Astrocyte (in vitro differentiated cells and primary cell): ENCODE measurements at regions not wholly inside any gene's neighbourhood (a gene's known extent, or its start where the extent isn't known, plus 50 kb on each side); places are given as distances from the start of the nearest gene placed in this dataset.

Source experiments
- DNase-seq: peaks from one replicate; pipeline ENCODE4 v3.0.0-alpha.2; 2010; ENCODE audit warnings: low read depth
- FAIRE-seq: peaks from 2 replicates; lab custom pipeline; 2011; peaks lifted over from hg19 to GRCh38; lab: Jason Lieb, UNC
- H2AFZ ChIP-seq: 2 replicates; pipeline ENCODE4 v1.6.0; 2012; ENCODE audit warnings: low read depth, low read length, inconsistent platforms
- H3K27ac ChIP-seq: 2 replicates; pipeline ENCODE4 v1.5.1; 2011; ENCODE audit warnings: low read depth, low read length, inconsistent platforms
- H3K27me3 ChIP-seq: 2 replicates; pipeline ENCODE4 v1.6.0; 2011; ENCODE audit warnings: low read length, inconsistent platforms; ENCODE audit not compliant: insufficient read depth
- H3K36me3 ChIP-seq: 2 replicates; pipeline ENCODE4 v1.5.1; 2011; ENCODE audit warnings: low read length, inconsistent platforms; ENCODE audit not compliant: insufficient read depth
- H3K4me1 ChIP-seq: 2 replicates; pipeline ENCODE4 v1.5.1; 2011; ENCODE audit warnings: low read length, inconsistent platforms; ENCODE audit not compliant: insufficient read depth
- H3K4me2 ChIP-seq: 2 replicates; pipeline ENCODE4 v1.6.0; 2012; ENCODE audit warnings: low read length, inconsistent platforms
- H3K4me3 ChIP-seq: 2 replicates; pipeline ENCODE4 v1.5.1; 2011; ENCODE audit warnings: low read depth, mild to moderate bottlenecking, low read length, inconsistent platforms; ENCODE audit not compliant: insufficient read depth
- H3K79me2 ChIP-seq: 2 replicates; pipeline ENCODE4 v1.6.0; 2012; ENCODE audit warnings: mild to moderate bottlenecking, low read length, inconsistent platforms; ENCODE audit not compliant: insufficient read depth
- H3K9ac ChIP-seq: 2 replicates; pipeline ENCODE4 v1.6.0; 2012; ENCODE audit warnings: mild to moderate bottlenecking, low read length, inconsistent platforms
- H3K9me3 ChIP-seq: 2 replicates; pipeline ENCODE4 v1.5.1; 2012; ENCODE audit warnings: low read depth, mild to moderate bottlenecking, low read length, inconsistent platforms; ENCODE audit not compliant: insufficient read depth
- H4K20me1 ChIP-seq: 2 replicates; pipeline ENCODE4 v1.6.0; 2012; ENCODE audit warnings: low read length, inconsistent platforms; ENCODE audit not compliant: insufficient read depth
- H3K27ac Mint-ChIP-seq: one replicate; pipeline ENCODE4 v1.8.0; 2021; ENCODE audit warnings: mild to moderate bottlenecking, mixed read lengths; ENCODE audit not compliant: unreplicated experiment
- H3K27me3 Mint-ChIP-seq: one replicate; pipeline ENCODE4 v1.8.0; 2021; ENCODE audit warnings: low read depth, mixed read lengths; ENCODE audit not compliant: unreplicated experiment
- H3K36me3 Mint-ChIP-seq: one replicate; pipeline ENCODE4 v1.8.0; 2021; ENCODE audit warnings: low read depth, mixed read lengths; ENCODE audit not compliant: unreplicated experiment
- H3K4me1 Mint-ChIP-seq: one replicate; pipeline ENCODE4 v1.8.0; 2021; ENCODE audit warnings: low read depth, mixed read lengths; ENCODE audit not compliant: unreplicated experiment
- H3K4me3 Mint-ChIP-seq: one replicate; pipeline ENCODE4 v1.8.0; 2021; ENCODE audit warnings: mild to moderate bottlenecking, moderate library complexity, mixed read lengths; ENCODE audit not compliant: unreplicated experiment
- H3K9me3 Mint-ChIP-seq: one replicate; pipeline ENCODE4 v1.8.0; 2021; ENCODE audit warnings: mild to moderate bottlenecking, mixed read lengths; ENCODE audit not compliant: unreplicated experiment
- CTCF ChIP-seq: IDR thresholded peaks from 2 replicates; pipeline ENCODE4 v1.5.1; 2011; ENCODE audit warnings: low read depth, mild to moderate bottlenecking, inconsistent platforms, low read length, moderate library complexity; ENCODE audit not compliant: insufficient read depth
- EZH2 ChIP-seq: IDR thresholded peaks from 2 replicates; pipeline ENCODE4 v1.6.1; 2012; ENCODE audit warnings: mild to moderate bottlenecking, low read length, inconsistent platforms; ENCODE audit not compliant: insufficient read depth

GRCh38 chr22:48154169-48154942 lies 1391.9 kb downstream of the TBC1D22A start:
- no peak overlapping the region for H3K4me3 ChIP-seq
- no peaks in the 10 kb centered on the region for H3K4me1 ChIP-seq
- FAIRE-seq (no peak), DNase-seq (no peak)
- H3K4me2 ChIP-seq: no peak overlapping the region
- Mint-ChIP-seq H3K27ac (no peak overlapping the region), H3K9me3 (peaks cover 4% of the 10 kb centered on the region), H3K4me3 (no peak overlapping the region), H3K36me3 (no peaks in the 10 kb centered on the region), H3K27me3 (peaks cover 39% of the 10 kb centered on the region), H3K4me1 (no peaks in the 10 kb centered on the region)
- no peaks in the 10 kb centered on the region for H3K27me3 ChIP-seq
- H3K9ac ChIP-seq: no peak overlapping the region
- H3K36me3 ChIP-seq: no peaks in the 10 kb centered on the region
- peaks cover 7% of the 10 kb centered on the region for H3K9me3 ChIP-seq
- H4K20me1 ChIP-seq: no peaks in the 10 kb centered on the region
- no peak overlapping the region for H3K27ac ChIP-seq
- no peaks in the 10 kb centered on the region for H3K79me2 ChIP-seq
- no peak for TF ChIP-seq CTCF
- no peak for TF ChIP-seq EZH2
- no peak overlapping the region for H2AFZ ChIP-seq

GRCh38 chr22:48153726-48154125 lies 1391.3 kb downstream of the TBC1D22A start:
- Histone ChIP-seq H3K4me2 (no peak overlapping the region), H3K27me3 (no peaks in the 10 kb centered on the region), H3K79me2 (no peaks in the 10 kb centered on the region), H3K4me1 (no peaks in the 10 kb centered on the region), H3K36me3 (no peaks in the 10 kb centered on the region), H3K9ac (no peak overlapping the region), H2AFZ (no peak overlapping the region), H3K9me3 (peaks cover 7% of the 10 kb centered on the region), H4K20me1 (no peaks in the 10 kb centered on the region), H3K4me3 (no peak overlapping the region), H3K27ac (no peak overlapping the region)
- Mint-ChIP-seq H3K4me1 (no peaks in the 10 kb centered on the region), H3K27ac (no peak overlapping the region), H3K36me3 (no peaks in the 10 kb centered on the region), H3K4me3 (no peak overlapping the region), H3K9me3 (peaks cover 7% of the 10 kb centered on the region), H3K27me3 (peaks cover 34% of the 10 kb centered on the region)
- DNase-seq (no peak), FAIRE-seq (no peak)
- TF ChIP-seq CTCF (no peak), EZH2 (no peak)

- H3K4me1 ChIP-seq: no peaks in the 10 kb centered on the region
- no peaks in the 10 kb centered on the region for H3K79me2 ChIP-seq
- no peak overlapping the region for H3K27ac ChIP-seq
- TF ChIP-seq EZH2: no peak
- no peak for TF ChIP-seq CTCF
- H3K27me3 ChIP-seq: no peaks in the 10 kb centered on the region
- H3K36me3 ChIP-seq: no peaks in the 10 kb centered on the region
- DNase-seq (no peak), FAIRE-seq (no peak)
- no peak overlapping the region for H3K4me2 ChIP-seq
- H3K4me1 Mint-ChIP-seq: no peaks in the 10 kb centered on the region
- H3K4me3 ChIP-seq: no peak overlapping the region
- no peak overlapping the region for H3K9ac ChIP-seq
- H3K9me3 Mint-ChIP-seq: peaks cover 8% of the 10 kb centered on the region
- no peaks in the 10 kb centered on the region for H3K36me3 Mint-ChIP-seq
- no peak overlapping the region for H2AFZ ChIP-seq
- peaks cover 37% of the 10 kb centered on the region for H3K27me3 Mint-ChIP-seq
- no peaks in the 10 kb centered on the region for H4K20me1 ChIP-seq
- no peak overlapping the region for H3K27ac Mint-ChIP-seq
- peaks cover 12% of the 10 kb centered on the region for H3K9me3 ChIP-seq
- no peak overlapping the region for H3K4me3 Mint-ChIP-seq
These were observed 1390.5 kb downstream of the TBC1D22A start for GRCh38 chr22:48152916-48153315.
